H1 (cell line): ENCODE measurements at regions not wholly inside any gene's neighbourhood (a gene's known extent, or its start where the extent isn't known, plus 50 kb on each side); places are given as distances from the start of the nearest gene placed in this dataset.

Source experiments
- CTCF ChIA-PET: fragments of 300-600 bp; sonication (Branson Sonifier 250); formaldehyde crosslinking; loops from one replicate; lab custom pipeline; 2021; ENCODE audit not compliant: partially characterized antibody; lab: Charles Lee
- POLR2A ChIA-PET: fragments of 300-600 bp; sonication (Branson Sonifier 250); formaldehyde crosslinking; loops from one replicate; lab custom pipeline; 2021; ENCODE audit warnings: inconsistent platforms; ENCODE audit not compliant: partially characterized antibody; lab: Charles Lee
- DNase-seq, 2 experiments: peaks; one replicate each; pipeline versions ENCODE4 v3.0.0 to v3.0.0-alpha.2; 2010 to 2022; ENCODE audit warnings: low spot score in 2 of 2, low read depth in 1 of 2, mixed read lengths in 1 of 2
- FAIRE-seq: peaks from 2 replicates; lab custom pipeline; 2011; peaks lifted over from hg19 to GRCh38; lab: Jason Lieb, UNC
- H2AFZ ChIP-seq: 2 replicates; pipeline ENCODE4 v1.8.1; 2012; ENCODE audit warnings: low read length, inconsistent platforms
- H2AK5ac ChIP-seq: 2 replicates; pipeline ENCODE4 v1.6.1; 2013; ENCODE audit warnings: low read depth, low read length
- H2BK120ac ChIP-seq: replicated peaks from 2 replicates; pipeline ENCODE3; 2013; ENCODE audit warnings: low read depth, low read length, inconsistent platforms
- H2BK12ac ChIP-seq: 2 replicates; pipeline ENCODE4 v1.6.1; 2013; ENCODE audit warnings: low read depth, low read length
- H2BK15ac ChIP-seq: 2 replicates; pipeline ENCODE4 v1.6.1; 2013; ENCODE audit warnings: low read length
- H2BK20ac ChIP-seq: 2 replicates; pipeline ENCODE4 v1.6.1; 2013; ENCODE audit warnings: low read length
- H2BK5ac ChIP-seq: 2 replicates; pipeline ENCODE4 v1.6.1; 2013; ENCODE audit warnings: low read depth, low read length
- H3K14ac ChIP-seq: 2 replicates; pipeline ENCODE4 v1.6.1; 2013; ENCODE audit warnings: inconsistent platforms; ENCODE audit not compliant: insufficient read length
- H3K18ac ChIP-seq: 2 replicates; pipeline ENCODE4 v1.6.1; 2013; ENCODE audit warnings: low read length; ENCODE audit errors: extremely low read depth
- H3K23ac ChIP-seq: 2 replicates; pipeline ENCODE4 v1.6.1; 2013; ENCODE audit warnings: inconsistent platforms; ENCODE audit not compliant: insufficient read length
- H3K23me2 ChIP-seq: 2 replicates; pipeline ENCODE4 v1.6.1; 2013; ENCODE audit warnings: low read depth, low read length
- H3K27ac ChIP-seq: 2 replicates; pipeline ENCODE4 v1.6.1; 2011; ENCODE audit warnings: low read depth, low read length, inconsistent platforms
- H3K27me3 ChIP-seq, 4 experiments: replicated peaks in 1 of 4; 1 replicate in 1 of 4; 2 replicates in 3 of 4; pipeline versions ENCODE4 v1.6.1 to v1.8.1; 2011 to 2013; ENCODE audit warnings: low read length in 3 of 4, mild to moderate bottlenecking in 3 of 4, inconsistent platforms in 2 of 4, mixed read lengths in 2 of 4, moderate library complexity in 1 of 4; ENCODE audit not compliant: control insufficient read depth in 3 of 4, insufficient read depth in 3 of 4; ENCODE audit errors: extremely low read depth in 1 of 4
- H3K36me3 ChIP-seq, 4 experiments: 2 replicates each; pipeline versions ENCODE4 v1.6.1 to v1.8.1; 2011 to 2013; ENCODE audit warnings: mild to moderate bottlenecking in 4 of 4, low read length in 3 of 4, moderate library complexity in 2 of 4, control low read depth in 1 of 4, inconsistent platforms in 1 of 4; ENCODE audit not compliant: insufficient read depth in 4 of 4, control insufficient read depth in 2 of 4
- H3K4ac ChIP-seq: replicated peaks from 2 replicates; pipeline ENCODE3; 2013; ENCODE audit warnings: low read length, low read depth, mixed read lengths, inconsistent platforms; ENCODE audit not compliant: insufficient read length
- H3K4me1 ChIP-seq, 4 experiments: replicated peaks in 1 of 4; 1 replicate in 1 of 4; 2 replicates in 3 of 4; pipeline versions ENCODE4 v1.6.1 to v1.8.1; 2011 to 2013; ENCODE audit warnings: low read length in 3 of 4, inconsistent platforms in 2 of 4, mixed read lengths in 1 of 4; ENCODE audit not compliant: insufficient read depth in 4 of 4, control insufficient read depth in 3 of 4
- H3K4me2 ChIP-seq, 2 experiments: 2 replicates each; pipeline versions ENCODE4 v1.6.1 to v1.8.1; 2011 to 2013; ENCODE audit warnings: low read depth in 2 of 2, low read length in 2 of 2, control low read depth in 1 of 2, inconsistent platforms in 1 of 2, mild to moderate bottlenecking in 1 of 2; ENCODE audit not compliant: insufficient read depth in 1 of 2
- H3K4me3 ChIP-seq, 4 experiments: fragments of 200-600, 300-600 bp in 1 of 4; sonication (generic), shearing (Covaris generic), sonication (Bioruptor Twin) in 1 of 4; 2 replicates each; pipeline versions ENCODE4 v1.5.1 to v1.8.1; 2011 to 2016; ENCODE audit warnings: low read length in 4 of 4, low read depth in 3 of 4, control low read depth in 2 of 4, inconsistent platforms in 2 of 4, mild to moderate bottlenecking in 2 of 4, mixed read lengths in 1 of 4, moderate library complexity in 1 of 4; ENCODE audit not compliant: insufficient read depth in 2 of 4; ENCODE audit errors: extremely low read depth in 1 of 4
- H3K56ac ChIP-seq: replicated peaks from 2 replicates; pipeline ENCODE3; 2013; ENCODE audit warnings: low read depth, mild to moderate bottlenecking, mixed read lengths, low read length, inconsistent platforms; ENCODE audit not compliant: insufficient read length
- H3K79me1 ChIP-seq: 2 replicates; pipeline ENCODE4 v1.6.1; 2013; ENCODE audit warnings: low read depth, low read length, control low read depth
- H3K79me2 ChIP-seq, 2 experiments: 2 replicates each; pipeline versions ENCODE4 v1.6.1 to v1.8.1; 2012 to 2013; ENCODE audit warnings: low read length in 2 of 2, mild to moderate bottlenecking in 2 of 2, inconsistent platforms in 1 of 2; ENCODE audit not compliant: insufficient read depth in 2 of 2, control insufficient read depth in 1 of 2
- H3K9ac ChIP-seq, 4 experiments: replicated peaks in 1 of 4; 1 replicate in 1 of 4; 2 replicates in 3 of 4; pipeline versions ENCODE4 v1.6.1 to v1.8.1; 2011 to 2013; ENCODE audit warnings: low read depth in 3 of 4, low read length in 3 of 4, control low read depth in 2 of 4, mild to moderate bottlenecking in 2 of 4, moderate library complexity in 2 of 4, inconsistent platforms in 1 of 4; ENCODE audit errors: extremely low read depth in 1 of 4
- H3K9me3 ChIP-seq, 2 experiments: 2 replicates each; pipeline versions ENCODE4 v1.6.1 to v1.8.1; 2012 to 2013; ENCODE audit warnings: mild to moderate bottlenecking in 2 of 2, moderate library complexity in 2 of 2, control low read depth in 1 of 2, inconsistent platforms in 1 of 2, low read depth in 1 of 2, low read length in 1 of 2, mixed read lengths in 1 of 2; ENCODE audit not compliant: insufficient read depth in 2 of 2
- H4K20me1 ChIP-seq, 2 experiments: replicated peaks in 1 of 2; 2 replicates each; pipeline versions ENCODE3 to v1.8.1; 2011 to 2013; ENCODE audit warnings: inconsistent platforms in 2 of 2, low read length in 2 of 2, mild to moderate bottlenecking in 1 of 2; ENCODE audit not compliant: insufficient read depth in 2 of 2, control insufficient read depth in 1 of 2
- H4K5ac ChIP-seq: 2 replicates; pipeline ENCODE4 v1.6.1; 2013; ENCODE audit warnings: low read length, low read depth, mixed read lengths, inconsistent platforms; ENCODE audit not compliant: insufficient read length
- H4K8ac ChIP-seq: 2 replicates; pipeline ENCODE4 v1.8.0; 2013; ENCODE audit warnings: mild to moderate bottlenecking, moderate library complexity, low read length, inconsistent platforms; ENCODE audit not compliant: insufficient read depth; ENCODE audit errors: extremely low read depth
- H4K91ac ChIP-seq: replicated peaks from 2 replicates; pipeline ENCODE3; 2013; ENCODE audit warnings: low read length, mixed read lengths, inconsistent platforms; ENCODE audit not compliant: insufficient read length
- CBX5 ChIP-seq: fragments of 300-800, 300-1000 bp; sonication (generic); IDR thresholded peaks from 2 replicates; pipeline ENCODE4 v1.7.1; 2016; ENCODE audit warnings: antibody characterized with exemption, low read length, low read depth
- CHD1 ChIP-seq: IDR thresholded peaks from 2 replicates; pipeline ENCODE4 v1.6.1; 2012; ENCODE audit warnings: low read depth, low read length, improper control_type of control experiment
- EGR1 ChIP-seq: IDR thresholded peaks from 2 replicates; pipeline ENCODE4 v1.6.1; 2011; ENCODE audit warnings: low read depth, low read length, borderline replicate concordance
- EZH2 ChIP-seq: fragments of 200-600 bp; sonication (generic); IDR thresholded peaks from 2 replicates; pipeline ENCODE4 v1.7.1; 2012; ENCODE audit warnings: low read depth, mild to moderate bottlenecking, moderate library complexity, low read length, inconsistent platforms; ENCODE audit not compliant: severe bottlenecking
- HDAC6 ChIP-seq: IDR thresholded peaks from one replicate; pipeline ENCODE4 v1.7.1; 2012; ENCODE audit warnings: low read depth, mild to moderate bottlenecking, inconsistent platforms, low read length, moderate library complexity
- NRF1 ChIP-seq: IDR thresholded peaks from 2 replicates; pipeline ENCODE4 v1.6.1; 2011; ENCODE audit warnings: mild to moderate bottlenecking, low read depth, low read length, improper control_type of control experiment
- RBBP5 ChIP-seq: IDR thresholded peaks from 2 replicates; pipeline ENCODE4 v1.7.1; 2012; ENCODE audit warnings: low read depth, mild to moderate bottlenecking, inconsistent platforms, low read length, moderate library complexity, borderline replicate concordance
- RNF2 ChIP-seq: fragments of 200-900, 300-1000 bp; sonication (generic); IDR thresholded peaks from 2 replicates; pipeline ENCODE4 v1.7.1; 2016; ENCODE audit warnings: borderline replicate concordance, low read depth, mild to moderate bottlenecking, antibody characterized with exemption, low read length; ENCODE audit not compliant: poor library complexity, severe bottlenecking; ENCODE audit errors: missing control alignments
- SIN3A ChIP-seq, 2 experiments: IDR thresholded peaks in 1 of 2; conservative IDR thresholded peaks in 1 of 2; 2 replicates each; pipeline ENCODE4 v1.6.1; 2011 to 2012; ENCODE audit warnings: low read length in 2 of 2, improper control_type of control experiment in 1 of 2, low read depth in 1 of 2, mild to moderate bottlenecking in 1 of 2
- SP2 ChIP-seq: IDR thresholded peaks from 2 replicates; pipeline ENCODE4 v1.6.1; 2012; ENCODE audit warnings: mild to moderate bottlenecking, low read length, inconsistent platforms
- USF2 ChIP-seq: IDR thresholded peaks from 2 replicates; pipeline ENCODE4 v1.6.1; 2011; ENCODE audit warnings: low read length, improper control_type of control experiment
- WGBS, 2 experiments: shearing (Covaris generic) in 1 of 2; methylation state at CpG; one replicate each; pipeline versions ENCODE4 v1.1.6 to v1.1.7; 2013 to 2015; ENCODE audit warnings: low lambda C conversion rate in 2 of 2, mixed read lengths in 2 of 2, inconsistent platforms in 1 of 2, low coverage in 1 of 2, missing lambda C conversion rate in 1 of 2; ENCODE audit not compliant: insufficient replicate concordance in 2 of 2, insufficient coverage in 1 of 2, insufficient read length in 1 of 2; ENCODE audit errors: extremely low coverage in 1 of 2, missing lambda C conversion rate in 1 of 2; 5-methylcytosine and 5-hydroxymethylcytosine counted together

- Histone ChIP-seq H3K27me3 (no peaks in the 10 kb centered on the region), H4K91ac (no peak overlapping the region), H3K4me3 (no peak overlapping the region), H2BK20ac (no peak overlapping the region), H2BK5ac (no peak overlapping the region), H4K8ac (no peak overlapping the region), H3K14ac (no peak overlapping the region), H3K56ac (no peak overlapping the region), H3K79me2 (no peaks in the 10 kb centered on the region), H3K23ac (no peak overlapping the region), H3K79me1 (no peaks in the 10 kb centered on the region), H2BK120ac (no peak overlapping the region), H3K4me1 (0 out of 7 replicates have a peak, but pooled peaks cover 0 to 3% (median 0%) of the 10 kb centered on the region in 4 experiments), H2AK5ac (no peak overlapping the region), H3K9ac (no peak overlapping the region), H2BK12ac (no peak overlapping the region), H3K4me2 (no peak overlapping the region), H3K18ac (no peak overlapping the region), H3K36me3 (no peaks in the 10 kb centered on the region; a peak in 1 of 8 replicates), H2AFZ (no peak overlapping the region), H4K5ac (no peak overlapping the region), H3K9me3 (no peaks in the 10 kb centered on the region), H3K23me2 (no peaks in the 10 kb centered on the region), H3K27ac (no peak overlapping the region), H3K4ac (no peak overlapping the region), H2BK15ac (no peak overlapping the region), H4K20me1 (no peaks in the 10 kb centered on the region)
- POLR2A ChIA-PET = interaction anchor here (0.8 kb wide), 1 partner anchor 10 kb away, joined by 4 read pairs; no protein-coding TSS in a partner anchor
- FAIRE-seq (no peak), DNase-seq (no peak)
- 91% methylated on average over 4 of the region's 4 CpGs; no CpG with 5 or more reads in 1 of the 2 experiments for WGBS, 2 experiments
- CTCF ChIA-PET = interaction anchor here (0.7 kb wide), 1 partner anchor 527 kb away, joined by 3 read pairs; no protein-coding TSS in a partner anchor
- TF ChIP-seq RBBP5 = no peak
- no peak for TF ChIP-seq USF2
- no peak for TF ChIP-seq HDAC6
- TF ChIP-seq SIN3A (conservative IDR thresholded peaks at IDR 0.05 in 1 of 2, IDR thresholded peaks at IDR 0.05 in 1 of 2; ENCODE audit: low read depth in 1 of 2, low read length in 2 of 2) = no peak
- TF ChIP-seq CBX5 = no peak
- no peak for TF ChIP-seq NRF1
- no peak for TF ChIP-seq RNF2
- TF ChIP-seq EGR1 = no peak
- no peak for TF ChIP-seq CHD1
- no peak for TF ChIP-seq EZH2
- no peak for TF ChIP-seq SP2
Observed at GRCh38 chr5:167816864-167817263, 474.6 kb upstream of the WWC1 start.
